ENCODE measurements at regions not wholly inside any gene's neighbourhood (a gene's known extent, or its start where the extent isn't known, plus 50 kb on each side); places are given as distances from the start of the nearest gene placed in this dataset.

GRCh38 chr5:104947076-104947475 is 1384.5 kb upstream of the NUDT12 start:
- no peak for TF ChIP-seq RCOR1 (IDR thresholded peaks at IDR 0.05; ENCODE audit: insufficient replicate concordance, low read length)
- no peak for TF ChIP-seq POLR2A (IDR thresholded peaks at IDR 0.05; ENCODE audit: low read depth, low read length)
- TF ChIP-seq RFX5 (IDR thresholded peaks at IDR 0.05; ENCODE audit: low read depth, low read length), result no peak
- no peak for TF ChIP-seq NFE2L2 (IDR thresholded peaks at IDR 0.05; ENCODE audit: low read depth, low read length)

All from IMR-90 (cell line).